Loucy (cell line): ENCODE measurements at regions not wholly inside any gene's neighbourhood (a gene's known extent, or its start where the extent isn't known, plus 50 kb on each side); places are given as distances from the start of the nearest gene placed in this dataset.

Experiments
- H2AFZ ChIP-seq: fragments of 200-600 bp; sonication (generic); 2 replicates; pipeline ENCODE4 v1.6.0; 2016; ENCODE audit warnings: antibody characterized with exemption, mild to moderate bottlenecking, low read length, moderate library complexity
- H3F3A ChIP-seq: fragments of 200-600 bp; 2 replicates; pipeline ENCODE4 v1.6.0; 2016; ENCODE audit warnings: antibody characterized with exemption, low read depth, mild to moderate bottlenecking
- H3K27me3 ChIP-seq: fragments of 200-600 bp; sonication (generic); 2 replicates; pipeline ENCODE4 v1.6.1; 2014; ENCODE audit warnings: low read length, mild to moderate bottlenecking; ENCODE audit not compliant: insufficient read depth, poor library complexity, severe bottlenecking
- H3K36me3 ChIP-seq: fragments of 200-600 bp; sonication (generic); 2 replicates; pipeline ENCODE4 v1.6.1; 2016; ENCODE audit warnings: low read length; ENCODE audit not compliant: insufficient read depth
- H3K4me1 ChIP-seq: fragments of 200-600 bp; sonication (generic); 2 replicates; pipeline ENCODE4 v1.5.1; 2014; ENCODE audit warnings: low read length, mild to moderate bottlenecking; ENCODE audit not compliant: insufficient read depth, poor library complexity, severe bottlenecking
- H3K4me2 ChIP-seq: fragments of 200-600 bp; sonication (generic); 2 replicates; pipeline ENCODE4 v1.6.0; 2014; ENCODE audit warnings: antibody characterized with exemption, low read length, low read depth, mild to moderate bottlenecking; ENCODE audit not compliant: poor library complexity, severe bottlenecking
- H3K4me3 ChIP-seq: fragments of 200-600 bp; sonication (generic); 2 replicates; pipeline ENCODE4 v1.5.1; 2014; ENCODE audit warnings: low read length, mild to moderate bottlenecking, mixed read lengths; ENCODE audit not compliant: poor library complexity, severe bottlenecking
- H3K79me2 ChIP-seq: fragments of 200-600 bp; sonication (generic); 2 replicates; pipeline ENCODE4 v1.6.1; 2014; ENCODE audit warnings: low read length; ENCODE audit not compliant: insufficient read depth
- H3K9ac ChIP-seq: fragments of 200-600 bp; sonication (generic); 2 replicates; pipeline ENCODE4 v1.6.0; 2014; ENCODE audit warnings: mild to moderate bottlenecking, low read depth, low read length, moderate library complexity; ENCODE audit not compliant: poor library complexity, severe bottlenecking
- H3K9me2 ChIP-seq: fragments of 200-600 bp; sonication (generic); replicated peaks from 2 replicates; pipeline ENCODE4 v1.6.1; 2016; ENCODE audit warnings: low read depth, low read length, mixed read lengths
- H3K9me3 ChIP-seq: fragments of 200-600 bp; sonication (generic); 2 replicates; pipeline ENCODE4 v1.6.1; 2014; ENCODE audit warnings: mild to moderate bottlenecking, antibody characterized with exemption, low read length, low read depth; ENCODE audit not compliant: insufficient read depth
- H4K20me1 ChIP-seq: fragments of 200-600 bp; sonication (generic); 2 replicates; pipeline ENCODE4 v1.6.0; 2014; ENCODE audit warnings: antibody characterized with exemption, low read length, mild to moderate bottlenecking; ENCODE audit not compliant: insufficient read depth, poor library complexity, severe bottlenecking
- EZH2phosphoT487 ChIP-seq: fragments of 200-600 bp; IDR thresholded peaks from 2 replicates; pipeline ENCODE4 v1.6.1; 2018; ENCODE audit warnings: antibody characterized with exemption, mild to moderate bottlenecking, moderate library complexity, borderline replicate concordance
- TF ChIP-seq, protein P1 (sequence below): fragments of 200-600 bp; sonication (generic); conservative IDR thresholded peaks from 2 replicates; pipeline ENCODE4 v1.5.1; 2014; ENCODE audit warnings: mild to moderate bottlenecking, antibody characterized with exemption, low read length

DNA sequence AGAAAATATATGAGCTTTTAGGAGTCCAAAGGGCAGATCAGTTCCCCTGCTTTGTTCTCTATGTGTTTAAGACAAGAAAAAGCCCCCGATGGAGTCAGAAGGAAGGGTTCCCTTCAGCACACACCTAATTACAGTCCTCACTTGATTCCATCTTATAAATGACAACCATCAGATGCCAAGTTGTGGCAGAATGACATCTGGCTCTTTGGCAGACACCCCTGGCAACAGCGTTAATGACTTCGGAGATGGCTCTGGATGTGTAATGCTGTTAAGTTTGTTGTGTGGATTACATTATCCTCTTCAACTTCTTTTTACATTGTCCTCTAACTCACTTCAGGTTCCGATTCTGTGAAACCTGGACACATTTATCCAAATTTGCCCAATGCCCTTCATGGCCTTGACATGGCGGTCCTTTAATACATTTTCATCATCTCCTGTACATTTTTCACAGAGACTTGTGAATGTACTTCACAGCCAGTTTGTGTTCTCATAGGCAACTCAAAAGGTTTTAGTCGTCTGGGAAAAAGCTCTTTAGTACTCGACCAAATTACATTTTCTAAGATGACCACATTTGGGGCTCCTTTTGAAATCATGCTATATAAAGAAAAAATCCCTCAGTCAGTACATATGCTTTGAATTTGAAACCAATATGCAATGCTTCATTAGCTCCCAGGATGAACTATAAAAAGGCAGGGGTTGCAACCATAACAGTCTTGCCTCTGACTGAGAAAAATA lies 667.8 kb downstream of the NOVA1 start:
- Histone ChIP-seq H3K9me2 (no peaks in the 10 kb centered on the region), H3K9ac (no peak overlapping the region)

GRCh38 chr14:25911831-25912230 lies 686.0 kb downstream of the NOVA1 start:
- Histone ChIP-seq H3K27me3 (no peaks in the 10 kb centered on the region), H3K4me1 (no peaks in the 10 kb centered on the region), H3K36me3 (no peaks in the 10 kb centered on the region), H3K9me2 (no peaks in the 10 kb centered on the region), H3K4me3 (no peak overlapping the region), H3K9me3 (peaks cover 3% of the 10 kb centered on the region; the same call in 1 of the 2 replicates), H3F3A (no peaks in the 10 kb centered on the region), H2AFZ (no peak overlapping the region), H3K79me2 (no peaks in the 10 kb centered on the region), H3K4me2 (no peak overlapping the region), H4K20me1 (no peaks in the 10 kb centered on the region), H3K9ac (no peak overlapping the region)
- TF ChIP-seq EZH2phosphoT487, result no peak
- TF ChIP-seq, protein P1, sequence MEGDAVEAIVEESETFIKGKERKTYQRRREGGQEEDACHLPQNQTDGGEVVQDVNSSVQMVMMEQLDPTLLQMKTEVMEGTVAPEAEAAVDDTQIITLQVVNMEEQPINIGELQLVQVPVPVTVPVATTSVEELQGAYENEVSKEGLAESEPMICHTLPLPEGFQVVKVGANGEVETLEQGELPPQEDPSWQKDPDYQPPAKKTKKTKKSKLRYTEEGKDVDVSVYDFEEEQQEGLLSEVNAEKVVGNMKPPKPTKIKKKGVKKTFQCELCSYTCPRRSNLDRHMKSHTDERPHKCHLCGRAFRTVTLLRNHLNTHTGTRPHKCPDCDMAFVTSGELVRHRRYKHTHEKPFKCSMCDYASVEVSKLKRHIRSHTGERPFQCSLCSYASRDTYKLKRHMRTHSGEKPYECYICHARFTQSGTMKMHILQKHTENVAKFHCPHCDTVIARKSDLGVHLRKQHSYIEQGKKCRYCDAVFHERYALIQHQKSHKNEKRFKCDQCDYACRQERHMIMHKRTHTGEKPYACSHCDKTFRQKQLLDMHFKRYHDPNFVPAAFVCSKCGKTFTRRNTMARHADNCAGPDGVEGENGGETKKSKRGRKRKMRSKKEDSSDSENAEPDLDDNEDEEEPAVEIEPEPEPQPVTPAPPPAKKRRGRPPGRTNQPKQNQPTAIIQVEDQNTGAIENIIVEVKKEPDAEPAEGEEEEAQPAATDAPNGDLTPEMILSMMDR, result no peak

More for the DNA sequence above, 667.8 kb downstream of the NOVA1 start:
- Histone ChIP-seq H3K79me2 (no peaks in the 10 kb centered on the region), H3K4me1 (no peaks in the 10 kb centered on the region), H4K20me1 (no peaks in the 10 kb centered on the region), H3K4me3 (no peak overlapping the region), H3K27me3 (no peaks in the 10 kb centered on the region), H2AFZ (no peak overlapping the region), H3K9me3 (no peaks in the 10 kb centered on the region), H3K4me2 (no peak overlapping the region), H3F3A (no peaks in the 10 kb centered on the region), H3K36me3 (no peaks in the 10 kb centered on the region)
- no peak for TF ChIP-seq EZH2phosphoT487
- TF ChIP-seq, protein P1, result no peak

DNA sequence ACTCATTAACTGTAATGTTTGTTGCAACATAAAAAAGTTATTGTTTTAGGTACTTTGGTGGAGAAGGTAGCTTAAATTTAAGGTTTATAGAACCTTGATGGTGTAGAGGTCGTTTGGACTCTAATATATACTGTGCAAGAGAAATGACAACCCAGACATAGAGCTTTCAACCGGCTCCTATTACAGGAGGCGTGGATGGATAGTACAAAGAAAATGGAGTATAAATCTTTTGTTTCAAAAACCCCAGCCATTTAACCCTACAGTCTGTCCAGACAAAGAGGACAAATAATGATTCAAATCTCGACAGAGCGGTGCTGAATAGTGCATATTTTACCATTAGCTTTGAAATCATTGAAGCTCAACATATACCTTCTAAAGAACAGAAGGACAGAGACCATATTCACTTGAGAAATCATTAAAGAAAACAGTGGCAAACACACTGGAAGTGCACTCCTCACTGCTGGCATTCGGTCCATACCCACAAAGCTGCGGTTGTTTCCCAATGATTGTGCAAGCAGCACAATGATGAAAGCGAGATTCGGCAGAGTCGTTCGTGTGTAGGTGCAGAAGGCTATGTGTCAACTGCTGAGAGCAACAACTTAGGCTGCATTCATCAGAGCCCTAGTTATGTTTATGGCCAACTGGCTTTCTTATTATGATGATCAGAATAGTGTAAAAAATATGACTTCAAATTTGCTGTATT lies 688.6 kb downstream of the NOVA1 start:
- Histone ChIP-seq H3K9me3 (peaks cover 3% of the 10 kb centered on the region; the same call in 1 of the 2 replicates), H3K9me2 (no peaks in the 10 kb centered on the region), H3K4me3 (no peak overlapping the region), H2AFZ (no peak overlapping the region), H3K79me2 (no peaks in the 10 kb centered on the region), H3K4me2 (no peak overlapping the region), H3K9ac (no peak overlapping the region), H3K4me1 (no peaks in the 10 kb centered on the region), H3K36me3 (no peaks in the 10 kb centered on the region), H3K27me3 (no peaks in the 10 kb centered on the region), H3F3A (no peaks in the 10 kb centered on the region), H4K20me1 (no peaks in the 10 kb centered on the region)
- no peak for TF ChIP-seq EZH2phosphoT487
- TF ChIP-seq, protein P1, result no peak
